ENCODE measurements at regions not wholly inside any gene's neighbourhood (a gene's known extent, or its start where the extent isn't known, plus 50 kb on each side); places are given as distances from the start of the nearest gene placed in this dataset.

DNA sequence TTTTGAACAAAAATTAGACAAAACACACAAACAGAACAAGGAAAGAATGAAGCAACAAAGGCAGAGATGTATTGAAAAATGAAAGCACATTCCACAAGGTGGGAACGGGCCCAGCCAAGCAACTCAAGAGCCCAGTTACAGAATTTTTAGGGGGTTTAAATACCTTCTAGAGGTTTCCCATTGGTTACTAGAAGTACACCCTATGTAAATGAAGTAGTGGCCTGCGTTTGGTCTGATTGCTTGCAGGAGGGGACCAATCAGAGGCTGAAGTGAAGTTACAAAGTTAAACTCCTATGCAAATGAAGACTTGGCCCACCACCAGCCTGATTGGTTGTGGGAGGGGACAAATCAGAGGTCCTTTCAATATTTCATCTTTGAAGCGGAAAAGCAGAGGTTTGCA, 593.7 kb upstream of the MMS22L start:
- TF ChIP-seq CTCF (IDR thresholded peaks at IDR 0.05; ENCODE audit: insufficient read depth, low read length, poor library complexity, severe bottlenecking) = no peak
- TF ChIP-seq EZH2phosphoT487 (conservative IDR thresholded peaks at IDR 0.05; ENCODE audit: low read length) = no peak
